ENCODE measurements at regions not wholly inside any gene's neighbourhood (a gene's known extent, or its start where the extent isn't known, plus 50 kb on each side); places are given as distances from the start of the nearest gene placed in this dataset.

GRCh38 chr11:35085531-35086165, 53.3 kb upstream of the CD44 start:
- DNase-seq = no peak
- Histone ChIP-seq H3K9me3 (no peaks in the 10 kb centered on the region), H3K27me3 (no peaks in the 10 kb centered on the region), H3K36me3 (no peaks in the 10 kb centered on the region), H3K4me1 (ENCODE audit: insufficient read depth) (peaks cover 5% of the 10 kb centered on the region), H3K27ac (no peak overlapping the region), H3K4me3 (no peak overlapping the region)
- WGBS, 3 donors = 73 to 90% (median 74%) methylated on average over 4 of the region's 4 CpGs
- intact Hi-C loops (cut with DNase I) = no loop called here
- TF ChIP-seq EP300 (IDR thresholded peaks at IDR 0.05) (no peak), POLR2A (IDR thresholded peaks at IDR 0.05) (no peak), CTCF (IDR thresholded peaks at IDR 0.05) (no peak)

- TF ChIP-seq CTCF (IDR thresholded peaks at IDR 0.05) (no peak), POLR2A (IDR thresholded peaks at IDR 0.05) (no peak), EP300 (IDR thresholded peaks at IDR 0.05) (no peak)
- peaks cover 2% of the 10 kb centered on the region for H3K4me1 ChIP-seq (ENCODE audit: insufficient read depth)
- intact Hi-C loops (cut with DNase I) = no loop called here
- no peaks in the 10 kb centered on the region for H3K27me3 ChIP-seq
- WGBS, 3 donors = 7 to 11% (median 9%) methylated on average over 1 of the region's 1 CpG
- no peaks in the 10 kb centered on the region for H3K9me3 ChIP-seq
- no peak overlapping the region for H3K27ac ChIP-seq
- no peak for DNase-seq
- H3K36me3 ChIP-seq = no peaks in the 10 kb centered on the region
- H3K4me3 ChIP-seq = no peak overlapping the region
These were observed 51.3 kb upstream of the CD44 start for GRCh38 chr11:35087648-35088047.

GRCh38 chr11:35088226-35088625, 50.7 kb upstream of the CD44 start:
- DNase-seq = no peak
- peaks cover 2% of the 10 kb centered on the region for H3K4me1 ChIP-seq (ENCODE audit: insufficient read depth)
- intact Hi-C loops (cut with DNase I) = no loop called here
- H3K9me3 ChIP-seq = no peaks in the 10 kb centered on the region
- no peaks in the 10 kb centered on the region for H3K27me3 ChIP-seq
- 68 to 89% (median 69%) methylated on average over 2 of the region's 2 CpGs for WGBS, 3 donors
- no peak for TF ChIP-seq EP300 (IDR thresholded peaks at IDR 0.05)
- TF ChIP-seq POLR2A (IDR thresholded peaks at IDR 0.05) = no peak
- no peak for TF ChIP-seq CTCF (IDR thresholded peaks at IDR 0.05)
- no peak overlapping the region for H3K4me3 ChIP-seq
- H3K27ac ChIP-seq = no peak overlapping the region
- H3K36me3 ChIP-seq = no peaks in the 10 kb centered on the region

GRCh38 chr11:35088676-35089075, 50.3 kb upstream of the CD44 start:
- TF ChIP-seq POLR2A (IDR thresholded peaks at IDR 0.05) (no peak), EP300 (IDR thresholded peaks at IDR 0.05) (no peak), CTCF (IDR thresholded peaks at IDR 0.05) (no peak)
- Histone ChIP-seq H3K9me3 (no peaks in the 10 kb centered on the region), H3K27ac (no peak overlapping the region), H3K27me3 (no peaks in the 10 kb centered on the region), H3K36me3 (no peaks in the 10 kb centered on the region), H3K4me1 (ENCODE audit: insufficient read depth) (no peaks in the 10 kb centered on the region), H3K4me3 (no peak overlapping the region)
- no peak for DNase-seq
- 76 to 88% (median 81%) methylated on average over 4 of the region's 4 CpGs for WGBS, 3 donors
- intact Hi-C loops (cut with DNase I) = no loop called here

Measured in ovary (tissue), 7 donors.